GM12878 (cell line): ENCODE measurements at regions not wholly inside any gene's neighbourhood (a gene's known extent, or its start where the extent isn't known, plus 50 kb on each side); places are given as distances from the start of the nearest gene placed in this dataset.
A peak's percentile ranks its signal among the peaks of the same experiment; 100 is the strongest.

Experiments
- CREB1 ChIP-seq: IDR thresholded peaks from 2 replicates; pipeline ENCODE4 v1.6.1; 2012; ENCODE audit warnings: low read depth, mild to moderate bottlenecking, inconsistent platforms
- CREM ChIP-seq: IDR thresholded peaks from 2 replicates; pipeline ENCODE4 v1.6.1; 2014; ENCODE audit warnings: antibody characterized with exemption, low read depth
- EED ChIP-seq: sonication (generic); IDR thresholded peaks from 2 replicates; pipeline ENCODE4 v1.6.1; 2016; ENCODE audit warnings: antibody characterized with exemption, low read depth
- FOXM1 ChIP-seq: IDR thresholded peaks from 2 replicates; pipeline ENCODE4 v1.6.1; 2012; ENCODE audit warnings: low read depth, mild to moderate bottlenecking, inconsistent platforms, low read length, moderate library complexity
- JUNB ChIP-seq: IDR thresholded peaks from 2 replicates; pipeline ENCODE4 v1.6.1; 2016; ENCODE audit warnings: antibody characterized with exemption, mild to moderate bottlenecking
- NBN ChIP-seq: fragments of 450-650 bp; IDR thresholded peaks from 2 replicates; pipeline ENCODE4 v1.6.1; 2016
- PAX5 ChIP-seq: IDR thresholded peaks from 2 replicates; pipeline ENCODE4 v1.6.1; 2011; ENCODE audit warnings: low read depth, low read length, borderline replicate concordance
- RUNX3 ChIP-seq: IDR thresholded peaks from 2 replicates; pipeline ENCODE4 v1.6.1; 2012; ENCODE audit warnings: low read length, inconsistent platforms
- TF ChIP-seq, protein P1 (sequence below): fragments of 450-650 bp; formaldehyde crosslinking; IDR thresholded peaks from 2 replicates; pipeline ENCODE4 v1.5.0; 2022; ENCODE audit warnings: mild to moderate bottlenecking, missing genetic modification characterization
- TF ChIP-seq, protein P2 (sequence below): fragments of 450-650 bp; IDR thresholded peaks from 2 replicates; pipeline ENCODE4 v1.6.1; 2017; ENCODE audit warnings: mild to moderate bottlenecking

DNA sequence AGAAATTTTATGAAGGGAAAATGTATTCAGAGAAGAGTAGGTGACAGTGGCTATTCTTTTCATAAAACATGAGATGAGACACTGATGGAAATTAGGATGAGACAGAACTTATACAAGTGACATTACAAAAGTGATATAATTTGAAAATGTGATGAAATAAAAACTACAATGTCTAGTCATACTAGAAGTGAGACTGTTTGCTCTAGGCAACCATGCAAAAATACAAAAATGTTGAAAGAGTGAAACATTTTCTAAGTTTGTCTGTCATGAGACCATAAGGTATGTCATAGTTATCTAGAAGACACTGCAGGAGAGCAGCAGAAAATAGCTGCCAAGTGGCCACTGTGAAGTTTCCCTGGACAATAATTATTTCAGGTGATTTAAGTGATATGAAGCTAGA is 459.5 kb downstream of the DIPK2A start (continued):
- TF ChIP-seq, protein P1, sequence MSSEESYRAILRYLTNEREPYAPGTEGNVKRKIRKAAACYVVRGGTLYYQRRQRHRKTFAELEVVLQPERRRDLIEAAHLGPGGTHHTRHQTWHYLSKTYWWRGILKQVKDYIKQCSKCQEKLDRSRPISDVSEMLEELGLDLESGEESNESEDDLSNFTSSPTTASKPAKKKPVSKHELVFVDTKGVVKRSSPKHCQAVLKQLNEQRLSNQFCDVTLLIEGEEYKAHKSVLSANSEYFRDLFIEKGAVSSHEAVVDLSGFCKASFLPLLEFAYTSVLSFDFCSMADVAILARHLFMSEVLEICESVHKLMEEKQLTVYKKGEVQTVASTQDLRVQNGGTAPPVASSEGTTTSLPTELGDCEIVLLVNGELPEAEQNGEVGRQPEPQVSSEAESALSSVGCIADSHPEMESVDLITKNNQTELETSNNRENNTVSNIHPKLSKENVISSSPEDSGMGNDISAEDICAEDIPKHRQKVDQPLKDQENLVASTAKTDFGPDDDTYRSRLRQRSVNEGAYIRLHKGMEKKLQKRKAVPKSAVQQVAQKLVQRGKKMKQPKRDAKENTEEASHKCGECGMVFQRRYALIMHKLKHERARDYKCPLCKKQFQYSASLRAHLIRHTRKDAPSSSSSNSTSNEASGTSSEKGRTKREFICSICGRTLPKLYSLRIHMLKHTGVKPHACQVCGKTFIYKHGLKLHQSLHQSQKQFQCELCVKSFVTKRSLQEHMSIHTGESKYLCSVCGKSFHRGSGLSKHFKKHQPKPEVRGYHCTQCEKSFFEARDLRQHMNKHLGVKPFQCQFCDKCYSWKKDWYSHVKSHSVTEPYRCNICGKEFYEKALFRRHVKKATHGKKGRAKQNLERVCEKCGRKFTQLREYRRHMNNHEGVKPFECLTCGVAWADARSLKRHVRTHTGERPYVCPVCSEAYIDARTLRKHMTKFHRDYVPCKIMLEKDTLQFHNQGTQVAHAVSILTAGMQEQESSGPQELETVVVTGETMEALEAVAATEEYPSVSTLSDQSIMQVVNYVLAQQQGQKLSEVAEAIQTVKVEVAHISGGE (CRISPR knock-in tag), result no peak
- TF ChIP-seq PAX5 (no peak), CREB1 (peak; percentile 86), RUNX3 (peak; percentile 33; the same call in 1 of the 2 replicates), EED (no peak), CREM (peak; percentile 63; the same call in 1 of the 2 replicates), JUNB (peak; percentile 90), FOXM1 (peak; percentile 50; the same call in 1 of the 2 replicates), NBN (no peak)
- TF ChIP-seq, protein P2, sequence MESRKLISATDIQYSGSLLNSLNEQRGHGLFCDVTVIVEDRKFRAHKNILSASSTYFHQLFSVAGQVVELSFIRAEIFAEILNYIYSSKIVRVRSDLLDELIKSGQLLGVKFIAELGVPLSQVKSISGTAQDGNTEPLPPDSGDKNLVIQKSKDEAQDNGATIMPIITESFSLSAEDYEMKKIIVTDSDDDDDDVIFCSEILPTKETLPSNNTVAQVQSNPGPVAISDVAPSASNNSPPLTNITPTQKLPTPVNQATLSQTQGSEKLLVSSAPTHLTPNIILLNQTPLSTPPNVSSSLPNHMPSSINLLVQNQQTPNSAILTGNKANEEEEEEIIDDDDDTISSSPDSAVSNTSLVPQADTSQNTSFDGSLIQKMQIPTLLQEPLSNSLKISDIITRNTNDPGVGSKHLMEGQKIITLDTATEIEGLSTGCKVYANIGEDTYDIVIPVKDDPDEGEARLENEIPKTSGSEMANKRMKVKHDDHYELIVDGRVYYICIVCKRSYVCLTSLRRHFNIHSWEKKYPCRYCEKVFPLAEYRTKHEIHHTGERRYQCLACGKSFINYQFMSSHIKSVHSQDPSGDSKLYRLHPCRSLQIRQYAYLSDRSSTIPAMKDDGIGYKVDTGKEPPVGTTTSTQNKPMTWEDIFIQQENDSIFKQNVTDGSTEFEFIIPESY, result no peak
